ENCODE measurements at regions not wholly inside any gene's neighbourhood (a gene's known extent, or its start where the extent isn't known, plus 50 kb on each side); places are given as distances from the start of the nearest gene placed in this dataset.

GRCh38 chr9:115980976-115981375 is 172.6 kb upstream of the PAPPA start:
- TF ChIP-seq CTCF (conservative IDR thresholded peaks at IDR 0.05; ENCODE audit: low read length) (no peak), EZH2phosphoT487 (IDR thresholded peaks at IDR 0.05; ENCODE audit: borderline replicate concordance) (no peak)

All from Loucy (cell line).